ENCODE measurements at regions not wholly inside any gene's neighbourhood (a gene's known extent, or its start where the extent isn't known, plus 50 kb on each side); places are given as distances from the start of the nearest gene placed in this dataset.

DNA sequence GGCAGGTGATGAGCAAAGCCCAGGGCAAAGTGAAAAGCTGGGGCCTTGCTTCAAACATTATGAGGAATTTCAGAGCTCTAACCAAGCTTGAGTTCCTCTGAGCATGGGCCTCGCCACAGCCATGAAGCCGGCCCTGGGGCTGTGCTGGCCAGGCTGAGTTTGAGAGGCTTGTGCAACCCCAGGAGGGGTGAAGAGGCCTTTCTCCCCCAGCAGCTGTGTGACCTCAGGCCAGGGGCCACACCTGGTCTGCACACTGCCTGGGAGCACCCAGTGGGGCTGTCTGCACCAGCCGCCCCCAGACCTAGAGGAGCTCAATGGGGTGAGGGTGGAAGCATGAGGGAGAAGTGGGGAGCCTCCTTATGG, 204.9 kb upstream of the C14orf180 start:
- ATAC-seq, result no peak
- peaks cover 11% of the 10 kb centered on the region for H3K27me3 ChIP-seq
- H3K4me1 ChIP-seq, result no peaks in the 10 kb centered on the region
- H3K9me3 ChIP-seq, result no peaks in the 10 kb centered on the region
- intact Hi-C loops (cut with DNase I), result no loop called here
- no peaks in the 10 kb centered on the region for H3K36me3 ChIP-seq
- H3K4me3 ChIP-seq, result no peak overlapping the region
- TF ChIP-seq, protein P1, sequence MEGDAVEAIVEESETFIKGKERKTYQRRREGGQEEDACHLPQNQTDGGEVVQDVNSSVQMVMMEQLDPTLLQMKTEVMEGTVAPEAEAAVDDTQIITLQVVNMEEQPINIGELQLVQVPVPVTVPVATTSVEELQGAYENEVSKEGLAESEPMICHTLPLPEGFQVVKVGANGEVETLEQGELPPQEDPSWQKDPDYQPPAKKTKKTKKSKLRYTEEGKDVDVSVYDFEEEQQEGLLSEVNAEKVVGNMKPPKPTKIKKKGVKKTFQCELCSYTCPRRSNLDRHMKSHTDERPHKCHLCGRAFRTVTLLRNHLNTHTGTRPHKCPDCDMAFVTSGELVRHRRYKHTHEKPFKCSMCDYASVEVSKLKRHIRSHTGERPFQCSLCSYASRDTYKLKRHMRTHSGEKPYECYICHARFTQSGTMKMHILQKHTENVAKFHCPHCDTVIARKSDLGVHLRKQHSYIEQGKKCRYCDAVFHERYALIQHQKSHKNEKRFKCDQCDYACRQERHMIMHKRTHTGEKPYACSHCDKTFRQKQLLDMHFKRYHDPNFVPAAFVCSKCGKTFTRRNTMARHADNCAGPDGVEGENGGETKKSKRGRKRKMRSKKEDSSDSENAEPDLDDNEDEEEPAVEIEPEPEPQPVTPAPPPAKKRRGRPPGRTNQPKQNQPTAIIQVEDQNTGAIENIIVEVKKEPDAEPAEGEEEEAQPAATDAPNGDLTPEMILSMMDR (IDR thresholded peaks at IDR 0.05), result no peak
- DNase-seq, result no peak
- no peak overlapping the region for H3K27ac ChIP-seq

- ATAC-seq (no peak), DNase-seq (no peak)
These were observed 203.9 kb upstream of the C14orf180 start for GRCh38 chr14:104375551-104376201.

DNA sequence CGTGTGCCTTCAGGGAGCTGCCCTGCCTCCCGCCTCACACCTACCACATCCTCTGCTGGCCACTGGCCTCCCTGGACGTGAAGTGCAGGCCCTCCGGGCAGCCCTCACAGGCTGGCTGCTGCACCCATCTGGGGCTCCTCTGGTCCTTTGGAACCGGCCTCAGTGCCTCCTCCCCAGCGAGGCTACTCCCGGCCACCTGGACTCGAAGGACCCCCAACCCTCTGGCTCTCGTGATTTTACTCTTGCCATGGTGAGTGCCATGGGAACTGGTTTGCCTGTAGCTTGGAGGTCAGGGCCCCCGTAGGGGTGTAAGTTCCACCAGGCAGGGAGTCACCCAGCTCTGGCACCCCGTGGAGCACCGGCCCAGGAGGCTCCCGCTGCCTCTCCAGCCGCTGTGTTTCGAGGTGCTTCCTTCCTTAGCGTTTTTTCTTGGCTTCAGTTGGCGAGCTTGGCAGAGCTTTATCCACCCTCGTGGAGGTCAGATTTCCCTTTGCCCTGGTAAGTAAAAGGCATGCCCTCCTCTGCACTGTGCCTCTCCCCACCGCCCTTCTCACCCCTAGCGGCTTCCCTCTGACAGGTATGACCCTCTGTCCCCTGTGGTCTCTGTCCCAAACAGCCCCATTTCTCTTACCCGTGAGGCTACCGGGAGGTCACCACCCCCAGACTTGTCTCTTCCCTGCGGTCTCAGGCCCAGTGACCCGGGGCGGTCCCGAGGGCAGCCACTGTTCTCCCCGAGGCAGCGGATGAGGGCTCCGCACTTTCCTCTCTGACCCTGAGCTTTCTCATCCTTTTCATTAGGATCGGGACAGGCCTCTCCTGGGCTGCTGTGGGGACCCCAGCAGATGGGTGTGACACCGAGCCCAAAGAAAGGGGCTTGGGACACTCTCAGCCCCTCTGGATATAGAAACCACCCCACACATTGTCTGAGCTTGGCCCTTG, 203.1 kb upstream of the C14orf180 start:
- Histone ChIP-seq H3K27me3 (peaks cover 12% of the 10 kb centered on the region), H3K9me3 (no peaks in the 10 kb centered on the region), H3K27ac (no peak overlapping the region), H3K4me3 (no peak overlapping the region), H3K36me3 (no peaks in the 10 kb centered on the region), H3K4me1 (no peaks in the 10 kb centered on the region)
- TF ChIP-seq, protein P1 (IDR thresholded peaks at IDR 0.05), result no peak
- intact Hi-C loops (cut with DNase I), result no loop called here
- no peak for ATAC-seq
- no peak for DNase-seq

More at GRCh38 chr14:104375551-104376201, 203.9 kb upstream of the C14orf180 start:
- no peaks in the 10 kb centered on the region for H3K36me3 ChIP-seq
- H3K4me1 ChIP-seq, result no peaks in the 10 kb centered on the region
- H3K27ac ChIP-seq, result no peak overlapping the region
- no peak overlapping the region for H3K4me3 ChIP-seq
- peaks cover 12% of the 10 kb centered on the region for H3K27me3 ChIP-seq
- intact Hi-C loops (cut with DNase I), result no loop called here
- no peaks in the 10 kb centered on the region for H3K9me3 ChIP-seq
- TF ChIP-seq, protein P1 (IDR thresholded peaks at IDR 0.05), result no peak

- no peak for DNase-seq
- no peaks in the 10 kb centered on the region for H3K9me3 ChIP-seq
- no peaks in the 10 kb centered on the region for H3K36me3 ChIP-seq
- peaks cover 12% of the 10 kb centered on the region for H3K27me3 ChIP-seq
- H3K4me3 ChIP-seq, result no peak overlapping the region
- no peak overlapping the region for H3K27ac ChIP-seq
- no peak for ATAC-seq
- TF ChIP-seq, protein P1 (IDR thresholded peaks at IDR 0.05), result no peak
- no peaks in the 10 kb centered on the region for H3K4me1 ChIP-seq
- intact Hi-C loops (cut with DNase I), result no loop called here
These were observed 202.3 kb upstream of the C14orf180 start for GRCh38 chr14:104377256-104377655.

GRCh38 chr14:104378698-104379113, 200.9 kb upstream of the C14orf180 start:
- Histone ChIP-seq H3K27ac (no peak overlapping the region), H3K4me3 (no peak overlapping the region), H3K4me1 (no peaks in the 10 kb centered on the region), H3K27me3 (peaks cover 5% of the 10 kb centered on the region), H3K36me3 (no peaks in the 10 kb centered on the region), H3K9me3 (no peaks in the 10 kb centered on the region)
- DNase-seq (no peak), ATAC-seq (no peak)
- TF ChIP-seq, protein P1 (IDR thresholded peaks at IDR 0.05), result no peak
- intact Hi-C loops (cut with DNase I), result no loop called here
